GM23248 (cell line): ENCODE measurements at regions not wholly inside any gene's neighbourhood (a gene's known extent, or its start where the extent isn't known, plus 50 kb on each side); places are given as distances from the start of the nearest gene placed in this dataset.

ENCODE experiments used
- DNase-seq: peaks from one replicate; pipeline ENCODE4 v3.0.0-alpha.2; 2015
- H2AFZ ChIP-seq: fragments of 200-600 bp; sonication (generic); 2 replicates; pipeline ENCODE4 v1.6.1; 2016; ENCODE audit warnings: antibody characterized with exemption
- H3F3A ChIP-seq: fragments of 200-600 bp; sonication (generic); 2 replicates; pipeline ENCODE4 v1.6.1; 2016; ENCODE audit warnings: mild to moderate bottlenecking, antibody characterized with exemption, mixed run types; ENCODE audit not compliant: insufficient read depth
- H3K27ac ChIP-seq: fragments of 200-600 bp; sonication (generic); 2 replicates; pipeline ENCODE4 v1.5.1; 2016; ENCODE audit warnings: mild to moderate bottlenecking
- H3K27me3 ChIP-seq: fragments of 200-600 bp; sonication (generic); replicated peaks from 2 replicates; pipeline ENCODE4 v1.6.1; 2016; ENCODE audit warnings: mild to moderate bottlenecking; ENCODE audit not compliant: insufficient read depth
- H3K36me3 ChIP-seq: fragments of 200-600 bp; sonication (generic); 2 replicates; pipeline ENCODE4 v1.6.1; 2016; ENCODE audit warnings: low read depth, mild to moderate bottlenecking
- H3K4me1 ChIP-seq: fragments of 200-600 bp; sonication (generic); 2 replicates; pipeline ENCODE4 v1.6.1; 2016; ENCODE audit warnings: mild to moderate bottlenecking; ENCODE audit not compliant: insufficient read depth
- H3K4me2 ChIP-seq: fragments of 200-600 bp; sonication (generic); one replicate; pipeline ENCODE4 v1.6.1; 2016; ENCODE audit warnings: mild to moderate bottlenecking; ENCODE audit not compliant: unreplicated experiment
- H3K4me3 ChIP-seq: fragments of 200-600 bp; sonication (generic); 2 replicates; pipeline ENCODE4 v1.5.1; 2016; ENCODE audit warnings: mild to moderate bottlenecking
- H3K79me2 ChIP-seq: fragments of 200-600 bp; sonication (generic); 2 replicates; pipeline ENCODE4 v1.6.1; 2016; ENCODE audit warnings: mild to moderate bottlenecking; ENCODE audit not compliant: insufficient read depth
- H3K9ac ChIP-seq: fragments of 200-600 bp; sonication (generic); 2 replicates; pipeline ENCODE4 v1.6.1; 2016; ENCODE audit warnings: mild to moderate bottlenecking
- H3K9me2 ChIP-seq: fragments of 200-600 bp; sonication (generic); 2 replicates; pipeline ENCODE4 v1.6.1; 2016; ENCODE audit warnings: mixed run types, mild to moderate bottlenecking, moderate library complexity; ENCODE audit not compliant: insufficient read depth
- H3K9me3 ChIP-seq: fragments of 200-600 bp; sonication (generic); one replicate; pipeline ENCODE4 v1.6.1; 2017; ENCODE audit warnings: low read depth
- H4K20me1 ChIP-seq: fragments of 200-600 bp; sonication (generic); 2 replicates; pipeline ENCODE4 v1.6.0; 2016; ENCODE audit not compliant: insufficient read depth
- EZH2 ChIP-seq: fragments of 200-600 bp; sonication (generic); IDR thresholded peaks from 2 replicates; pipeline ENCODE4 v1.6.1; 2018; ENCODE audit warnings: antibody characterized with exemption, mild to moderate bottlenecking; ENCODE audit not compliant: insufficient read depth, poor library complexity, severe bottlenecking
- EZH2phosphoT487 ChIP-seq: fragments of 200-600 bp; sonication (generic); IDR thresholded peaks from 2 replicates; pipeline ENCODE4 v1.6.1; 2018; ENCODE audit warnings: antibody characterized with exemption, moderate library complexity, mild to moderate bottlenecking, low read depth; ENCODE audit not compliant: insufficient read depth
- WGBS, 2 experiments: methylation state at CpG; one replicate each; pipeline ENCODE4 v1.1.6; 2015 to 2017; ENCODE audit warnings: low lambda C conversion rate in 2 of 2, low coverage in 1 of 2; ENCODE audit errors: missing lambda C conversion rate in 2 of 2; 5-methylcytosine and 5-hydroxymethylcytosine counted together
- in situ Hi-C: fragments of 300-500 bp; cut with MboI; formaldehyde crosslinking; loops from 2 replicates; pipeline ENCODE4 v1.15.0; 2020

GRCh38 chr10:20631229-20631628, 265.9 kb downstream of the NEBL start:
- no peak for DNase-seq
- no peak overlapping the region for H3K4me3 ChIP-seq
- WGBS, 2 experiments = 76 to 83% methylated on average over 1 of the region's 1 CpG
- H3K9me3 ChIP-seq = no peaks in the 10 kb centered on the region
- no peaks in the 10 kb centered on the region for H3K4me1 ChIP-seq
- no peak overlapping the region for H3K4me2 ChIP-seq
- no peak overlapping the region for H2AFZ ChIP-seq
- no peaks in the 10 kb centered on the region for H3K9me2 ChIP-seq
- no peak for TF ChIP-seq EZH2
- H3K27ac ChIP-seq = no peak overlapping the region
- H3K79me2 ChIP-seq = no peaks in the 10 kb centered on the region
- in situ Hi-C loops = no loop called here
- H3K9ac ChIP-seq = no peak overlapping the region
- H4K20me1 ChIP-seq = no peaks in the 10 kb centered on the region
- no peaks in the 10 kb centered on the region for H3F3A ChIP-seq
- no peaks in the 10 kb centered on the region for H3K36me3 ChIP-seq
- no peaks in the 10 kb centered on the region for H3K27me3 ChIP-seq

- TF ChIP-seq EZH2phosphoT487 = no peak
- TF ChIP-seq EZH2 = no peak
- H3K27me3 ChIP-seq = no peaks in the 10 kb centered on the region
- H3K9me2 ChIP-seq = no peaks in the 10 kb centered on the region
- no peak overlapping the region for H2AFZ ChIP-seq
- no peaks in the 10 kb centered on the region for H3K36me3 ChIP-seq
- WGBS, 2 experiments = 61 to 75% methylated on average over 1 of the region's 1 CpG
- H3K79me2 ChIP-seq = no peaks in the 10 kb centered on the region
- H3K4me3 ChIP-seq = no peak overlapping the region
- H3F3A ChIP-seq = no peaks in the 10 kb centered on the region
- in situ Hi-C loops = no loop called here
- H3K9ac ChIP-seq = no peak overlapping the region
- H3K9me3 ChIP-seq = no peaks in the 10 kb centered on the region
- H3K4me2 ChIP-seq = no peak overlapping the region
- H3K4me1 ChIP-seq = no peaks in the 10 kb centered on the region
- no peak overlapping the region for H3K27ac ChIP-seq
- DNase-seq = no peak
- no peaks in the 10 kb centered on the region for H4K20me1 ChIP-seq
Measured at GRCh38 chr10:20630092-20630643, 266.9 kb downstream of the NEBL start.

- H3K4me2 ChIP-seq = no peak overlapping the region
- H4K20me1 ChIP-seq = no peaks in the 10 kb centered on the region
- no peaks in the 10 kb centered on the region for H3K27me3 ChIP-seq
- TF ChIP-seq EZH2 (no peak), EZH2phosphoT487 (no peak)
- H3K36me3 ChIP-seq = no peaks in the 10 kb centered on the region
- no peak for DNase-seq
- no peak overlapping the region for H3K4me3 ChIP-seq
- H3K27ac ChIP-seq = no peak overlapping the region
- H3K4me1 ChIP-seq = no peaks in the 10 kb centered on the region
- H3K9me2 ChIP-seq = no peaks in the 10 kb centered on the region
- in situ Hi-C loops = no loop called here
- no peaks in the 10 kb centered on the region for H3F3A ChIP-seq
- H2AFZ ChIP-seq = no peak overlapping the region
- H3K9ac ChIP-seq = no peak overlapping the region
- no peaks in the 10 kb centered on the region for H3K9me3 ChIP-seq
- H3K79me2 ChIP-seq = no peaks in the 10 kb centered on the region
- WGBS, 2 experiments = 14 to 16% methylated on average over 3 of the region's 3 CpGs
Measured at GRCh38 chr10:20627946-20628507, 269.1 kb downstream of the NEBL start.

- no peaks in the 10 kb centered on the region for H3K79me2 ChIP-seq
- H2AFZ ChIP-seq = no peak overlapping the region
- no peaks in the 10 kb centered on the region for H3F3A ChIP-seq
- in situ Hi-C loops = no loop called here
- no peak overlapping the region for H3K4me3 ChIP-seq
- H3K27me3 ChIP-seq = no peaks in the 10 kb centered on the region
- no peak for TF ChIP-seq EZH2
- no peaks in the 10 kb centered on the region for H4K20me1 ChIP-seq
- H3K36me3 ChIP-seq = no peaks in the 10 kb centered on the region
- H3K4me1 ChIP-seq = no peaks in the 10 kb centered on the region
- no peaks in the 10 kb centered on the region for H3K9me3 ChIP-seq
- no peaks in the 10 kb centered on the region for H3K9me2 ChIP-seq
- H3K4me2 ChIP-seq = no peak overlapping the region
- H3K9ac ChIP-seq = no peak overlapping the region
- no peak overlapping the region for H3K27ac ChIP-seq
- DNase-seq = no peak
- 43 to 59% methylated on average over 1 of the region's 1 CpG for WGBS, 2 experiments
Measured at GRCh38 chr10:20627087-20627486, 270.0 kb downstream of the NEBL start.

- no peak overlapping the region for H2AFZ ChIP-seq
- in situ Hi-C loops = no loop called here
- no peak overlapping the region for H3K4me3 ChIP-seq
- no peaks in the 10 kb centered on the region for H3K79me2 ChIP-seq
- no peaks in the 10 kb centered on the region for H3K4me1 ChIP-seq
- no peak overlapping the region for H3K27ac ChIP-seq
- no peaks in the 10 kb centered on the region for H4K20me1 ChIP-seq
- no peak for DNase-seq
- no peaks in the 10 kb centered on the region for H3K27me3 ChIP-seq
- no peak overlapping the region for H3K4me2 ChIP-seq
- TF ChIP-seq EZH2phosphoT487 (no peak), EZH2 (no peak)
- no peaks in the 10 kb centered on the region for H3K9me3 ChIP-seq
- no peaks in the 10 kb centered on the region for H3K36me3 ChIP-seq
- 67 to 74% methylated on average over 1 of the region's 1 CpG for WGBS, 2 experiments
- no peaks in the 10 kb centered on the region for H3K9me2 ChIP-seq
- no peaks in the 10 kb centered on the region for H3F3A ChIP-seq
- H3K9ac ChIP-seq = no peak overlapping the region
Measured at GRCh38 chr10:20625868-20626267, 271.2 kb downstream of the NEBL start.
